Type B pancreatic cell (in vitro differentiated cells): ENCODE measurements at regions not wholly inside any gene's neighbourhood (a gene's known extent, or its start where the extent isn't known, plus 50 kb on each side); places are given as distances from the start of the nearest gene placed in this dataset.

Source experiments
- DNase-seq: peaks from one replicate; pipeline ENCODE4 v3.0.0; 2021; ENCODE audit warnings: mixed read lengths; ENCODE audit not compliant: unreplicated experiment; ENCODE audit errors: extremely low spot score
- H3K27ac Mint-ChIP-seq: 2 replicates; pipeline ENCODE4 v1.8.0; 2021; ENCODE audit warnings: mild to moderate bottlenecking, mixed read lengths
- H3K27me3 Mint-ChIP-seq: 2 replicates; pipeline ENCODE4 v1.8.0; 2021; ENCODE audit warnings: mixed read lengths
- H3K36me3 Mint-ChIP-seq: 2 replicates; pipeline ENCODE4 v1.8.0; 2021; ENCODE audit warnings: mixed read lengths
- H3K4me1 Mint-ChIP-seq: one replicate; pipeline ENCODE4 v1.8.0; 2021; ENCODE audit warnings: mixed read lengths; ENCODE audit not compliant: unreplicated experiment
- H3K4me3 Mint-ChIP-seq: 2 replicates; pipeline ENCODE4 v1.8.0; 2021; ENCODE audit warnings: mild to moderate bottlenecking, mixed read lengths
- H3K9me3 Mint-ChIP-seq: 2 replicates; pipeline ENCODE4 v1.8.0; 2021; ENCODE audit warnings: mixed read lengths
- CTCF ChIP-seq: fragments of 200-600 bp; sonication (generic); conservative IDR thresholded peaks from 2 replicates; pipeline ENCODE4 v1.5.0; 2021; ENCODE audit warnings: antibody characterized with exemption, mild to moderate bottlenecking

GRCh38 chr6:105468850-105469249, 66.0 kb upstream of the PREP start:
- Mint-ChIP-seq H3K36me3 (no peaks in the 10 kb centered on the region), H3K4me1 (no peaks in the 10 kb centered on the region), H3K27ac (no peak overlapping the region), H3K4me3 (no peak overlapping the region), H3K9me3 (peaks cover 28% of the 10 kb centered on the region), H3K27me3 (no peaks in the 10 kb centered on the region)
- TF ChIP-seq CTCF: no peak
- no peak for DNase-seq

GRCh38 chr6:105460860-105461259, 58.0 kb upstream of the PREP start:
- Mint-ChIP-seq H3K36me3 (no peaks in the 10 kb centered on the region), H3K27ac (no peak overlapping the region), H3K4me1 (no peaks in the 10 kb centered on the region), H3K4me3 (no peak overlapping the region), H3K27me3 (no peaks in the 10 kb centered on the region), H3K9me3 (peaks cover 14% of the 10 kb centered on the region)
- TF ChIP-seq CTCF: no peak
- DNase-seq: no peak

- Mint-ChIP-seq H3K4me1 (no peaks in the 10 kb centered on the region), H3K36me3 (no peaks in the 10 kb centered on the region), H3K27ac (no peak overlapping the region), H3K9me3 (peaks cover 7% of the 10 kb centered on the region), H3K27me3 (peaks cover 1% of the 10 kb centered on the region), H3K4me3 (no peak overlapping the region)
- TF ChIP-seq CTCF: no peak
- DNase-seq: no peak
These were observed 57.0 kb upstream of the PREP start for GRCh38 chr6:105459864-105460263.

DNA sequence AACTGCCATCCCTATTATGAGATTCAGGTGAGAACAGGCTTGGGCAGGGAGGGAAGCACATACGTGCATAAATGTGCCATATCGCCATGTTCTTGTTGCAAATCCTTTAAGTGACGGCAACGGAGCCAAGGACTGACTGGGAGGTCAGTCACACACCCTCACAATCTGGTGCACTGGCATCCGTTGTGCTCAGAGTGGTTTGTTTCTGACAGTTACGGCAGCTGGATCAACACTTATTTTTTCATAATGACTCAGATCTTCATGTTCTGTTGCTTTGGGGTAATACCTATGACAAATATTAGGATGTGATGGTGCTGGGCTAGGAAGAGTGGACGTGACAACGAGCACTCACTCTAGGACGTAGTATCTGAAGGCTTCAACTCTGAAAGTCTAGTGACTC, 56.2 kb upstream of the PREP start:
- DNase-seq: no peak
- no peaks in the 10 kb centered on the region for H3K9me3 Mint-ChIP-seq
- TF ChIP-seq CTCF: no peak
- no peak overlapping the region for H3K27ac Mint-ChIP-seq
- no peak overlapping the region for H3K4me3 Mint-ChIP-seq
- H3K36me3 Mint-ChIP-seq: no peaks in the 10 kb centered on the region
- peaks cover 5% of the 10 kb centered on the region for H3K27me3 Mint-ChIP-seq
- H3K4me1 Mint-ChIP-seq: no peaks in the 10 kb centered on the region

DNA sequence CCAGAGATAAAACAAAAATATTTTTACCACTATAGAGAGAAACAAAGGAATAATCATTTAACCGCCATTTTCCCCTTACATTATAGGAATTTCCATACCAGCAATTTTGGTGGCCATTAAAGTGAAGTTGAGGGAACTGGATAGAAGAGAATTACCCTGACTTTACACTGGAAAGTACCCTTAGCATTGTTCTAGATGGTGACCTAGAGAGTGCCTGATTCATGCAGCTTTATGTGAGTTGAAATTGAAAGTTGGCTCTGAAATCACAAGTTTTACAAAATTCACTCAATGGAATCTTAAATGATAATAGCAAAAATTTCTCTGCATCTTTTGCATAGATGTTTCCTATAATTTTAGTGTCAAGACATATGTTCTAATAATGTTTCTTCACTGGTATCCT, 55.7 kb upstream of the PREP start:
- Mint-ChIP-seq H3K27ac (no peak overlapping the region), H3K27me3 (peaks cover 7% of the 10 kb centered on the region), H3K4me3 (no peak overlapping the region), H3K9me3 (no peaks in the 10 kb centered on the region), H3K36me3 (no peaks in the 10 kb centered on the region), H3K4me1 (no peaks in the 10 kb centered on the region)
- TF ChIP-seq CTCF: no peak
- no peak for DNase-seq

- H3K27ac Mint-ChIP-seq: no peak overlapping the region
- no peak for DNase-seq
- no peaks in the 10 kb centered on the region for H3K4me1 Mint-ChIP-seq
- no peaks in the 10 kb centered on the region for H3K9me3 Mint-ChIP-seq
- H3K4me3 Mint-ChIP-seq: no peak overlapping the region
- peaks cover 8% of the 10 kb centered on the region for H3K27me3 Mint-ChIP-seq
- no peaks in the 10 kb centered on the region for H3K36me3 Mint-ChIP-seq
- TF ChIP-seq CTCF: no peak
These were observed 55.2 kb upstream of the PREP start for GRCh38 chr6:105458084-105458483.
